ENCODE measurements at regions not wholly inside any gene's neighbourhood (a gene's known extent, or its start where the extent isn't known, plus 50 kb on each side); places are given as distances from the start of the nearest gene placed in this dataset.

DNA sequence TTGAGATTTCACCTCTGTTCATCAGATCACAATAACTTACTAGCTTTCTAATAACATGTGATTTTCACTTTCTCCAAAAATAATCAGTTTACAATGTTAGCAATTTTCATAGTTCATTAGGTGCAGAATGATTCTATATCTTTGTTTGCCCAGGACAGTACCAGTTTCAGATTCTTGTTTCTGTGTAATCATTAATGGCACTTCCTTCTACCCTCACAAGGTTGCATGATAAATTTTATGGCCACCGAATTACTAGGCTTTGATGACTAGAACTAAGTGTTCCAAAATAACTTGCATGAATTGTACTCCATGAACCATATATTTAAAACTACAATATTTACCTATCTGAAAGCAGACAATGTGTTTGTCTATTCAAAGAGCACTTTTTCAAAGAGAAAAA is 442.3 kb downstream of the EPHA7 start:
- Mint-ChIP-seq H3K9me3 (no peaks in the 10 kb centered on the region), H3K27ac (no peak overlapping the region), H3K4me3 (no peak overlapping the region), H3K4me1 (peaks cover 0 to 6% of the 10 kb centered on the region in 2 experiments; a peak in 2 of 4 replicates), H3K36me3 (ENCODE audit: insufficient read depth in 1 of 3, low read depth in 3 of 3) (no peaks in the 10 kb centered on the region), H3K27me3 (ENCODE audit: low read depth) (no peaks in the 10 kb centered on the region)
- no peak overlapping the region for H2BK20ac ChIP-seq (ENCODE audit: low read depth, low read length, poor library complexity, severe bottlenecking)
- H3K23me2 ChIP-seq (ENCODE audit: insufficient read length, low read depth, low read length, poor library complexity, severe bottlenecking): no peaks in the 10 kb centered on the region
- no peak overlapping the region for H2BK15ac ChIP-seq (ENCODE audit: low read depth, low read length)
- H3K9ac ChIP-seq (ENCODE audit: extremely low read depth, insufficient read length, low read length): no peak overlapping the region
- H4K91ac ChIP-seq (ENCODE audit: insufficient read length, low read depth, low read length): no peak overlapping the region
- no peak overlapping the region for H2AFZ ChIP-seq (ENCODE audit: low read length)
- no peak overlapping the region for H3K56ac ChIP-seq (ENCODE audit: insufficient read length, low read depth, low read length)
- no peaks in the 10 kb centered on the region for H4K20me1 ChIP-seq (ENCODE audit: control insufficient read depth, insufficient read depth, insufficient read length)
- H3K14ac ChIP-seq (ENCODE audit: insufficient read depth, low read length): no peak overlapping the region
- no peaks in the 10 kb centered on the region for H3K79me2 ChIP-seq (ENCODE audit: insufficient read depth, low read length)
- no peak overlapping the region for H4K8ac ChIP-seq (replicated peaks; ENCODE audit: insufficient read length, low read depth, low read length)
- H3K18ac ChIP-seq (ENCODE audit: insufficient read length, low read depth, low read length): no peak overlapping the region
- H3K4ac ChIP-seq (ENCODE audit: low read depth, low read length): no peak overlapping the region
- no peak overlapping the region for H2BK5ac ChIP-seq (ENCODE audit: insufficient read length, low read length)
- no peak overlapping the region for H2AK5ac ChIP-seq (ENCODE audit: insufficient read length, low read length)
- H4K5ac ChIP-seq (ENCODE audit: insufficient read length, low read depth, low read length): no peak overlapping the region
- no CpG with 5 or more reads among the region's 1 CpG for WGBS (ENCODE audit: extremely low coverage, insufficient read length, low lambda C conversion rate)
- no peaks in the 10 kb centered on the region for H3K27me3 ChIP-seq (ENCODE audit: insufficient read depth, low read length)
- no peak overlapping the region for H3K23ac ChIP-seq (ENCODE audit: insufficient read length, low read depth, low read length)
- no peaks in the 10 kb centered on the region for H3K4me1 ChIP-seq (ENCODE audit: insufficient read depth, low read length)
- no peak overlapping the region for H2BK120ac ChIP-seq (ENCODE audit: low read depth, low read length, poor library complexity, severe bottlenecking)
- no peak for DNase-seq
- H3K4me2 ChIP-seq (ENCODE audit: insufficient read depth, insufficient read length, low read length): no peak overlapping the region
- no peak overlapping the region for H2BK12ac ChIP-seq (ENCODE audit: insufficient read length, low read depth, low read length)
- no peaks in the 10 kb centered on the region for H3K9me3 ChIP-seq (ENCODE audit: control insufficient read depth, low read depth, low read length)
- no peak overlapping the region for H3K27ac ChIP-seq (ENCODE audit: insufficient read length, low read depth, low read length)
- no peak overlapping the region for H3T11ph ChIP-seq (ENCODE audit: low read length)
- no peaks in the 10 kb centered on the region for H3K79me1 ChIP-seq (ENCODE audit: insufficient read depth, low read depth, low read length, poor library complexity, severe bottlenecking)
- TF ChIP-seq CTCF (conservative IDR thresholded peaks at IDR 0.05): no peak

Measured in H9 (cell line).